ENCODE measurements at regions not wholly inside any gene's neighbourhood (a gene's known extent, or its start where the extent isn't known, plus 50 kb on each side); places are given as distances from the start of the nearest gene placed in this dataset.

DNA sequence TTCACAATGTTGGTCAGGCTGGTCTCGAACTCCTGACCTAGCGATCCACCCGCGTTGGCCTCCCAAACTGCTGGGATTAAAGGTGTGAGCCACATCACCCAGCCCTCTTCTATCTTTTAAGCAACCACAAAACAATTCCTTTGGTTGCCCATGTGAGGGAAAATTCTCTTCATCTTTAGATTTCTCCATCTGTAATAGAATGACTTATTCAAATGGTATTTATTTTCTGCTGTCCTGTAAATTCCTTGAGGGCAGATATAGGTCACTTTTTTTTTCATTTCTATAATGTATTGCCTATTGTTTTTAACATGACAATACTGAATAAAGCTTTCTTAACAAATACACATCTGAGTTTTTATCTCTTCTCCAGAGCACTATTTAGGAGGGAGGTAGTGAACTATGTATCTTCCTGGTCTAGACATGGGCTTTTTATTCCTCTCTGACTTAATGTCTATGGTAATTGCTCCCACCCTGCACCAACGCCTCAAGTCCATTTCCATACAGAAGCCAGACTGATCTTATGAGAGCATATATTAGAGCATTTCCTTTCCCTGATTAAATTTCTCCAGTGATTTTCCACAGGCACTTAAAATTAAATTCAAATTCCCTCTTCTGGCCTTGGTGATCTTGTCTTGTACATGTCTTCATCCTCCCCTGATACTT lies 595.6 kb downstream of the CAAP1 start:
- DNase-seq, result no peak

DNA sequence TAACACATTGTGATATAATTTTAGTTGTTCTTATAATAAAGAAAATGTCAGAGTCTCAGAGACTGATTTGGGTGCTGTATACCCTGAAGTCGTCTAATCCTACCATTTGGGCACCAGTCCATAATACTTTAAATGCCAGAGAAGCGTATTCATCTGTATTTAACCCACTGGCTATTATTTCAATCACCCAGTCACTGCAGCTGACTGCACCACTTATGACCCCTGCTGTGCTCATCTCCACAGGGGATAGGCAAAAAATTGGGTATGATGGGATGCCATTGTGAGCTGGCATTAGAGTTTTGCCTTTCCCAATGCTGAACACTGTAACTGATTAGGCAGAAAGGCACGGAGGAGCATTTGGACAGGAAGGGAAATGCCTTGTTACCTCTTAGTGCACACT lies 599.7 kb downstream of the CAAP1 start:
- no peak for DNase-seq

DNA sequence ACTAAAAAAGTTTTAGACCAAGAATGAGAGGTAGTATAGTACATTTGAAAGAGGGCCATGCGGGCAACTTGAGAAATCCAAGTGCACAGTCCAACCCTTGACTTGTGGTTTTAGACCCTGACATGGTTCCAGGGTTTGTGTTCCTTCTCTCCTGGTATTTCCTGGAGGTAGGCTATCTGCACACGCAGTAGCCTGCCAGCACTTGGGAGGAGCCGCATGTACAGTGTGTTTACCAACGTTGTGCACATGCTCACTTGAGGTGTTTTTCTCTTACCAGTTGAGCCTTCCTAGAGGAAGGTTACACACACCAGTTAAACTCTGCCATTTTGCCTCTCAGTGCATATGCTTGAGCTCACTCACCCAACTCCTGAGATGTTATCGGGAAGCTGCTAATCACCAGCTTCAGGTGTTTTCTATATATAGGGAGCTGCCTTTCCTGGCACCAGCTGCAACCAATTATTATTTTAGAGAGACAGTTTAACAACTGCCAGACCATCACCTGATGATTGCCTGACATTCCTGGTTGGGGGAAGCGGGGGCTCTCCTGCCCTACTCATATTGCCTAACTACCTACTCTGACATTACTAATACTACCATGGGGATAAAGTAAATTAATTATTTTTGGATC lies 593.4 kb upstream of the TUSC1 start:
- no peak for DNase-seq

DNA sequence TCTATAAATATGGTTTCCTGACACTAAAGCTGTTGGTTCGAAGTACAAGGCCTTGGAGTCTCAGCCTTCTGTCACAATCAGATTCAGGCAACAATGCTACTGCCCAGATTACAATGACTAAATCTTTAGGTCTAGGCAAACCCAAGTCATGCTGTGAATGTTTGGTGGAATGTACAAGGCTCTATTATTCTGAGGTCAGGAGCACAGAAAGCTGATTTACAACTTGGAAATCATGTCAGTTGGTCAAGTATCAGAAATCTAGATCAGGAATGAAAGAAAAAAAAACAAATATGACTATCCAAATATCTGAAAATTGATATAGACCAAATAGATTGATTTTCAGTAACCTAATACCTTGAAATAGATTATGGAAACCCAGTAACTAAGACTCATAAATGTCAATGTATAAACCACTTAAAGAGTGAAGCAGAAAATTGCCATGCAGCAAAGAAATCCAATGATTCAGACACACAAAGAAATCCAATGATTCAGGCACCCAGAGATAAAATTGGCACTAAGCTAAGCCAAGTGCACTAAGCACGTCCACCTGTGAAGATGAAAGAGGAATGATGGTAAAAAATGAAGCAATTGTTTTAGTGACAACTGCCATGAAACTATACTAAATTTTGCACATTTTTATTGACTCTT lies 588.0 kb upstream of the TUSC1 start:
- DNase-seq, result no peak

DNA sequence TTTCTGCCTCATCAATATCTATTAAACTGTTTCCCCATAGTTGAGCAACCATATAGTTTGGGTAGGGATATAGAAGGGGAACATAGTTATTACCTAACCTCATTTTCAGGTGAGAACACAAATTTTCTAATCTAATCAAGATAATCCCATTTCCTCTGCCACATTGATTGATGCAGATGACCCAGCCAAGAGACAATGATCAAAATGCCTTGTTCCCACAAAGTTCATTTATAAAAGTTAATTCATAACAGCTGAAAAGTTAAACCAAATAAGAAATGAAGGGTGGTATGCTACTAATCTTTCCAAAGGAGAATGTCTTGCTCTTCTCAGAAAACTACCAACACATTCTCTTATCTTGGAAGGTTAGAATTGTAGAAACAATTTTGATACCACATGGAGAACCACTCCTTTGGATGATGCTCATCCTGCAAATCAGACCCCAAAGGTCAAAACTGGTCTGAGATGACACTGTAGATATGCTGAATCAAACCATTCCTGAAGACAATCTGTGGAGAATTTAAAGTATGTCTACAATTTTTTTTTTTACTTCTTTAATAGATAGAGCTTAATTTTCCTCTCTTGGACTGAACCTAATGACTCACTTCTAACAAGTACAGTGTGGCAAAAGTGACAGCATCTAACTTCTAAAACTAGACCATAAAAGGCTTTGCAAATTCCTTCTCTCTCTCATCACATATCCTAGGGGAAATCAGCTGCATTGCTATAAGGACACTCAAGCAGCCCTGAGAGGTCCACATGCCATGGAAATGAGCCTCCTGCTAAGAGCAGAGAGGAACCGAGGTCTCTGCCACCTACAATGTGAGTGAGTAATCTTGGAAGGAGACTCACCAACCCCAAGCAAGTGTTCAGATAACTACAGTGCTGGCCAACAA lies 586.7 kb upstream of the TUSC1 start:
- no peak for DNase-seq

DNA sequence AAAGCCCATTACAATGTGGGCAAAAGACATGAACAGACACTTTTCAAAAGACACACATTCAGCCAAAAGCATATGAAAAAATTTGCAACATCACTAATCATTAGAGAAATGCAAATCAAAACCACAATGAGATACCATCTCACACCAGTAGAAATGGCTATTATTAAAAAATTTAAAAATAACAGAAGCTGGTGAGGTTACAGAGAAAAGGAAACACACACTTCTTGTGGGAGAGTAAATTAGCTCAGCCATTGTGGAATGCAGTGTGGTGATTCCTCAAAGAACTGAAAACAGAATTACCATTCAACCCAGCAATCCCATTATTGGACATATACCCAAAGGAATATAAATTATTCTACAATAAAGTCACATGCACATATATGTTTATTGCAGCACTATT lies 585.2 kb upstream of the TUSC1 start:
- no peak for DNase-seq

DNA sequence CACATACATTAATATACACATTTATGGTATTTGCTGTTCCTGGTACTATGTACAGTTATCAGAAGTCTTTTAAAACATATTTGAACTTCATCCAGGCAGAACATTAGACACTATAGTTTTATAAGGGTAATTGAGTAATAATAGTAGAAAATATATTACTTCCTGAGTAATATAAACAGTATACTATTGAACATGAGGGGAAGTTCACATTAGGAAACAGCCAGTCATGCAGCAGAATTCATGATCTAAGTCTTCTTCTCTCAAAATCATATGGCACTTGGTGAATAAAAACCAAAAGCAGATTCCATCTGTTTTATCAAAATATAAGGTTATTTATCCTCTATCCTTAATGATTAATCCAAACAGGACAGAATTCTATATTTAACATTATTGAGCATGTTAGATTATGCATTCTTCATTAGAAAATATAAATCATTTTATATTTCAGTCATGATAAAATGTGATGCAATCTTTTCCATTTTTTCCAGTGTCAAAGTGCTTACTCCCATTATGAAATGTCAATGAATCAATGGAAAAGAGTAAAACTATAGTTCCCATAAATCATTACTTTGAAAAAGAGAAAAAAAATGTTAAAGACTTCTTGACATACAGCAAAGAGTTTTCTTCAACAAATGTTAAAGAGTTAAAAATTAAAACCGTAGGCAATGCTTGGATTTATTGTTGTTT lies 584.3 kb upstream of the TUSC1 start:
- no peak for DNase-seq

DNA sequence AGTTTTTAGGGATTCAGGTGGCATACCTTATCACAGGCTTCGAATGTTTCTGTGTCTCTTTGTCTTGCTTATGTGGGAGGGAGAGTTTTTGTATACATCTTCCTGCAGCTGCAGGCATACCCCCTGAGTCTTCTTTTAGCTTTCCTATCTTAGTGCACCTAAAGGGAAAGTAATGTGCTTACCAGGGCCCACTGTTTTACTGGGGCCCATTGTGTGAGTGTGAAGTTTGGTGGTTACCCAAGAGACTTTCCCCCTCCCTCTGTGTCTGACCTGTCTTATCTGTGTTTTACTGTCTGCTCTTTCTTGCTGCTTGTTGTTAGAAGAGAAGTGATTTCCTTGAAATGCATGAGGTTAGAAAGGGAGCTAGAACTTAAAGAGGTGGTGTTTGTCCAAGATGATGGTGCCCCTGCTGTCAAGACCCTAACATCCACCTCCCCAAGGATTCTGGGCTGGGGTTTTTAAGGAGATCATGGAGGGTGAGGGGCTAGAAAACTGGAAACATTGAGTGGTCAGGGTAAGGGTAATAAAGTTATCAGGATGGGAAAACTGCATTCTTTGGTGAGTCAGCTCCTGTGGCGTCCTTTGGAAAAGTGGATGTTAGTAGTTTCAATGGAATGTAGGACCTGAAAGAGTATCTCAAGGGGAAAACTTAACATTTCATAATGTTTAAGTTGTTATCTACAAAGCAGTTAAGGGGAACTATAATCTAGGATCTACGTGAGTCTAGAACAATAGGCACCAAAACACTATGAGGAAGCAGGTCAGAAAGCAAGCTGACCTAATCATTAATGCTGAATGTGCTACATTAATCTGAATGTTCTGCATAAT lies 583.5 kb upstream of the TUSC1 start:
- DNase-seq, result no peak

DNA sequence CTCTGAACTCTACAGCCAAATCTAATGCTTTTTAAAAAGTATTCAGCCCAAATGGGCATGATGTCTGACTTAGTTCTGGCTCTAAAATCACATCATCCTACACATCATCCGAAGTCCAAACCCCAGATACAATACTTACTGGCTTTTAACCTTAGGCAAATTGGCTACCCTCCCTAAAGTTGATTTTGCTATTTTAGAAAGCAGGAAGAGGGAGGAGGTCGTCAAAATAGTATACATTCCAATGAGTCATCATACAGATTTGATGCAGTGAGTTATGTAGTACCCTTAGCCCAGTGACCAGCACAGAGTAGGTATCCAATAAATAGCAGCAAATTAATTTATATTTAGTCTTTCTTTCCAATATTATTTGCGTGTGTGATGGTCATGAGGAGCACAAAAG lies 582.0 kb upstream of the TUSC1 start:
- no peak for DNase-seq

DNA sequence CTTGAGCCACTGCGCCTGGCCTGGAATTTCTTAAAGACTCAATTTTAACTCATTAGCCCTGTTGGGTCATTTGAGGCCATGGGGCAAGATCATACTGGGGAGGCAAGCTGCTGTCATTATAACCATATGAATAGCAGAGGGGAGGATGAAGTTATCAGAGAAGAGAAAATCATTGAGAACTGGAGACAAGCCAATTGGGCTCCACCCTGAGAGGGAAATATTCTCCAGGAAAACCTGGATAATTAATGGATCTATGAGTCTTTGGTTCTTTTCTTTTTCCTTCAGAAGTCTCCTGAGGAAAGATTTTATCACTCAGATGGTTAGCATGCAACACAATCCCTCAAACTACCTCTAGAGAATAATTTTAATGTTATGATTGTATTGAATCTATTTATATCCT lies 569.6 kb upstream of the TUSC1 start:
- no peak for DNase-seq

DNA sequence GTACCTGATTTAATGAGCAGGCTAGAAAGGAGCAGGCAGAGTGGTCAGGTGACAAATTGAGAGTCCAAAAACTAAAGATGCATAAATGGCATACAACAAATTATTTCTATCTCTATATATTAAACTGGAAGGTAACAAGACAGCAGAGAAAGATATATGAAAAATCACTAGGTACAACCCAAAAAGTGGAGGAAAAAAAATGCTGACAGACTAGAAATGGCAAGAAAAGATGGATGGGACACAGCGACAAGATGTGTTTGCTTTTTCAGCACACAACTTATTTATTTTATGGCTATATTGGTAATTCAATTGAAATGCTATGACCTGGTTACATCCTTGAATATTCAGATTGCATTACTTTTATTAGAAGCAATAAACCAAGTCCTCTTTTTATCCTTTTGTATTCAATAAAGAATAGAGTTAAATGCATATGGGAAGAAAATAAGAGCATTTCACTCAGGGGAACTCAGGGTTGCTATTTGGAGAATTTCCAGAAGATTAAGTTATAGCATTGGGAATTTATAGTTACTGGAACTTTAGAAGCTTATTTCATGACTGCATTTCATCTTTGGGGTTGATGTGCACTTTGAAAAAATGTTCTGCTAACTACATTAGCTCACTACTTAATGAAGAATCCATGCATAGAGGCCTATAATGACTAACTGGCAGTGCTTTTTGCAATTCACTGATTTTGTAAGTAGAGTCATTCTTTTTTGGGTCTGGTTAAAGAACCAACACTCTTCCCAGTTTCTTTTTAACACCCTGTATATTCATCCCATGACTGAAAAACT lies 566.6 kb upstream of the TUSC1 start:
- no peak for DNase-seq

DNA sequence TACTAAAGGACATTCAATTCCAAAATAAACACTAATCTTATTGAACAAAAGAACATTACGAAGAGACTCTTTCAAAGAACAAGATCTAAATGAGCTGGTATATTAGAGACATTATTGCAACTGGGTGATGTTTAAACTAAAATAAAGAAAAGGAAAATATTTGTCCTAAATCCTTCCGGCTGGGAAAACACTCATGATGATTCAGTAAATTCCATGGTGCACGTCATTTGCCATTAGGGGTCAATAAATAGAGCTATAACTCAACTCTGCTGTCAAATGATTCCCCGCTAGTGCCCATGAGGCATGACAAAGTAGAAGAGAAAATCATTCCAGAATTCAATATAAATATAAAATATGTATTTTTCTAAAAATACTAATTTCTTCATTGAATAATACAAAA lies 565.5 kb upstream of the TUSC1 start:
- DNase-seq, result no peak

DNA sequence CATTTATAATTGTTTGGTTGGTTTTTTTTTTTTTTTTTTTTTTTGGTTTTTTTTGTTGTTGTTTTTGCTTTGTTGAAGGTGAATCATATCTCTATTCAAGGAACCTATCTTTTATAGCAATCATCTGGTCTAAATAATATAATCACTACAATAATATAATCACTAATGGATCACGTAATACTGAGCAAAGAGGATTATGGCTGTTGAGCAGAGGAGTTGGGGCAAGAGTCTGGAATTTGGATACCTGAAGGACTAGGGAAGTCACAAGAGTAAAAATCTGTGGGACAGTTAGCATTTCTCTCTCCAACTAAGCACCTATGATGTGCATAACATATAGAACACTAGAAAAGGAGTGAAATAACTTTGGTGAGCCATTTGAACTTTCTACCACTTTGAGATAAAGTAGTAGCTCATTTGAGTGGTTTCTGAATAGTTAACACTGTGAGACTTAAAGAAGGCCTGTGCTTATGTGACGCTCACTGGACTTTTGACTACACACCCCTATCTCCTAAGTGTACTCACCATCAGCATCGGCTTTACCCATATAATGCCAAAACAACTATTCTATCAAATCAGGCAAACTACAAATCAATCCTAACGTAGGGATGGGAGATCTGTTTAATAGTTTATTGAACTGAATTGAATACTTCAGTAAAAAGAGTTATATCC lies 564.9 kb upstream of the TUSC1 start:
- no peak for DNase-seq

DNA sequence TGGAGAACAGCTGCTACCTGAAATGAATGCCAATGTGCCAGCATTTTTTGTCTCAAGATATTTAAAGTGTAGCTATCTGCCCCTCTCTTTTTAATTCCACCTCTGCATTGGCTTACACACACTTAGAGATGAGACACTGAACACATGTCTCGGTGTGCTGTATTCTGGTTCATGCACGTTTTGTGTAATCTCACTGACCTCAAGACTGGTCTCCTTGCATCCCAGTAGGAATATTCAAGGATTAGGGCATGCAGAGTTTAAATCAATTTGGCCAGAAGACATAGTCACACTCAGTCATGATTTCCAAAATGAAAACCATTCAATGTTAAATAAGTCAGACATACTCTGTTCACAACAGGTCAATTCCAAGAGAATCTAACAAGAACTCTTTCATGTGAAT lies 561.8 kb upstream of the TUSC1 start:
- no peak for DNase-seq

DNA sequence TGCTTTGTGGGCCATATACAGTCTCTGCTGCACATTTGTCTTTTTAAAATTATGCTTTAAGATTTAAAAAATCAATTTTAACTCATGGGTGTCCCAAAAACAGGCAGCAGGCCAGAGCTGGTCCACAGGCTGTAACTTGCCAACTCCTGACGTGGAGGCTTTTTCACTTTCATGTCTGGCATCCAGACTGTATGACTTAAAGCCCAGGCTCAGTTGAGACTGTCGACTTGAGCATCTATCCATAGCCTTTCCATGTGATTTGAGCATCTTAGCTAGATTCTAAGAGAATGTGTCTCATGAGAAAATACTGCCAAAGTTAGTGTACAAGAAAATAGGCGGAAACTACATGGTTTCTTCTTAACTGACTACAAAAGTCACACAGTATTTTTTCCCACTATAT lies 559.0 kb upstream of the TUSC1 start:
- no peak for DNase-seq

DNA sequence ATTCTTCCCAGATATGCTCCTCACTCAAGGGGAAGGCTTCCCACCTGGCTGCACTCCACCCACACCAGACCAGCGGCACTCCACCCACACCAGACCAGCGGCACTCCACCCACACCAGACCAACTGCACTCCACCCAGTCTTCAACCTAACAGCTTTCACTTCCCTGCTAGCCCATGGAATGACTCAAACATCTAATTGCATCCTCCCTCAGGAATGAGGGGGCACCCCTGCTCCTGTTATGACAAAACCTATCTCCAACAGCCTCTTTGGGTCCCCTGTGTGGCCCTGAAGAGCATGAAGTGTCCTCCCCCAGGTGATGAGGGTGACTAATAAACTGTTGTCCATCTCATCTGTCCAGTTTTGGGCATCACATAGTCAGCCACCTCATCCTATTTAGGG lies 556.6 kb upstream of the TUSC1 start:
- no peak for DNase-seq

DNA sequence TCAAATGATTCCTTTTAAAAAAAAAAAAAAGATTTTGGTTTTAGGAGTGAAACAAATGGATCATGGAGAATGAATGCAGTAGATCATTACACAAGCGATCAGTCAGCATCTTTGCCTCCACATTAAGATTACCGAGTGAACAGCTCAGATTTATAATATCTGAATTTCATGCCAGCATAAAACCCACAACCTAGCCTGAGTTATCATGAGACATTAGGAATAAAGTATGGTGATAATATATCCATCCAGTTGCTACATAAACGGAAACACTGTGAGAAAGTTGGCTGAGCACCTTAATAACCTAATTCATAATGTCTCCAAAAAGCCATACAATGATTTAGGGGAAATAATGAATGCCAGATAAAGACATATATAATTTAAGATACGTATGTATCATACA lies 553.1 kb upstream of the TUSC1 start:
- no peak for DNase-seq

DNA sequence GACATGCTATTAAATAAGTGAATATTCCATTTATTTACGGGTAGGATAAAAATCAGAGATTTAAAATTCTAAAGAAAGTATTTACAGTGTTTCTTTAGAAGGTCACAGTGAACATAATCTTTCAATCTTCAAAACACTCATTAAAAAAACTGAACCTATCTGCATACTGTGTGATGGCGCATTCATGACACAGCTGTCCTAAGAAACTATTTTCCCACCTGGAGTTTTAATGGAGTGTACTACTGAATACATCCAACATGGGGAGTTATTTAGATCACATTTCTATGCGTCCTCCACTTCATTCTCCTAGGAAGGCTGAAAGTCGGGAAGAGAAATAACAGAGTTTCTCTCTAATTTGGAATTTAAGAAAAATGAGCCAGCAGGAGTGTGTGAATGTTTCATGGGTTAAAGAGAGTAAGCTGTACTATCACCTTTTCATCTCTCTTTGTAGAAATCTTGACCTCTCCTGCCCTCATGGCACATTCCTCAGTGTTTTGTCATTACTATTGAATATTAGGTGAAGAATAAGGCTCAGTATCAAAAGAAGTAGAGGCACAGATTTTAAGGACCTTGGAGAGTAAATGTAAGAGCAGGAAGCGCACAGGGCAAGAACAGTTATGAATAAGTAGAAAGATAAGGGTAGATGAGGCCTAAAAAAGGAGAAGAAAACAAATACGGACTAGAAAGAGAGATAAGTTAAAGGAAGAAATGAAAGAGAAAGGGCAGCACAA lies 551.2 kb upstream of the TUSC1 start:
- DNase-seq, result no peak

DNA sequence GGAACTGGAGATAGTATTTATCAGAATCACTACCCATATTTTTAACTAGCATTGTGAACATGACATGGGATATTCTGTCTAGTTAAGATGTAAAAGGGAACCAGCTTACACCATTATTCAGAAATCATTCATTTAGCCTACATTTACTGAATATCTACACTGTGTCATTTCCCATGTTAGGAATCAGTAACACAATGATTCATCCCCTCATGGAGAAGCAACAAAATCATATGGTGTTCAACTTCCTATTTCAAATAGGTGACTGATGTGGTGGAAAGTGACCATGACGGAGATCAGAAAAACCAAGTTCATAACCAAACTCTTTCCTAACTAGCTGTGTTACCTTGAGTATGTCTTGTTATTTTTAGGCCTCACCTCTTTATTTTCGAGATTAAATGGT lies 550.0 kb upstream of the TUSC1 start:
- DNase-seq, result no peak

DNA sequence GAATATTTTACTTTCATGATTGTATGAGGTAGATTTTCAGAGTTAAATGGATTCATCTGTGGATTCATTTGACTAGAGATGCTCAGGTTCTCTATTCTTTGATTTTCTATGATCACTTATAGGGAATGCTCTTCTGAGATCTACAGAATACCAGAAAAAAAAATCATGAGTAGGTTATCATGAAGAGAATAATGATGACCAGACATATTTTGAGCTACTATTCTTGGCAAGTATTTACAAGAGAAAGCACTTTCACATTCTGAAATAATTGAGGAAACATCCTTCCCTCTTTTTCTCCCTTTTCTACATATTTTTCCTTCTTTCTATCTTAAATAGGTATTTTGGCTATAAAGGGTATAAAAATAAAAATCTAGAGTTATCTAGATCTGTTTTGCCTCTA lies 543.0 kb upstream of the TUSC1 start:
- no peak for DNase-seq

All from DMS 273 treated with DMSO at 0.1 percent for 48 hours (cell line).